ENCODE measurements at regions not wholly inside any gene's neighbourhood (a gene's known extent, or its start where the extent isn't known, plus 50 kb on each side); places are given as distances from the start of the nearest gene placed in this dataset.

DNA sequence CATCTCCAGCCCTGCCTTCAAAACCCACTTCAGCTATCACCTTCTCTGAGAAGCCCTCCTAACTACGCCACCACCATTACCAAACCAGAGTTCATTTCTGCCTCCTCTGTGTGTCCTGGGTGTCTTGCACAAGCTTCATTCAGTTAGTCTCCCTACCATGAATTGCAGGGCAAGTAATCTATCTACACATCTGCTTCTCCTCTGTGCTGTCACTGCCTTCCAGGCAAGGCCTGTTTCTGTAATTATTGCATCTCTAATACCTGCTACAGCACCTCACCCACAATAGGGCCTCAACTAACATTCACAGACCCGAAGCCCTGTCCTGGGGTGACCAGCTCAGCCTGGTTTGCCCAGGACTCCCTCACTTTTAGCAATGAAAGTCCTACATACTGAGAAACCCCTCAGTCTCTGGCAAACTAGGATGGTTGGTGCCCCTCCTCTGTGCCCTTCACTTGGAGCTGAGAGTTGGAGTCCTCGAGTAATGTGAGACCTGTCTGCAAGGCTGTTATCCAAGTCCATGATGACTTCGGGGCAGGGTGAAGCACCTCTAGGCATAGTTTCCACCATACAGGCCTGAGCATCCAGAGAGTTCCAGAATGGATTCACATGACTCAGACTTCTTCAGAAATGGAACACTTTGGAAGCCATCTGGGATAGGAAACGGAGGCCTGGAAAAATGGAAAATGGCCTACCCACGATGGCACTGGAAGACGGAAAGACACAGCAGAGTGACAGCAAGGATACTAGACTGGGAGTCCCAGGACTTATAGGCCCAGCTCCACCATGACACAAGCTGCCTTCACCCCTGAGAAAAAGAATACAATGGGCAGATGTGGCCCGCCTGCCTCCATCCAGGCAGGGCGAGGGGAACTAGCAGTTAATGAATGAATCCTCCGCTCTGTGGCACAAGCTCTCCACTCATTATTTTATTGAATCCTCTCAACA, 269.3 kb downstream of the BUD13 start:
- DNase-seq = no peak

DNA sequence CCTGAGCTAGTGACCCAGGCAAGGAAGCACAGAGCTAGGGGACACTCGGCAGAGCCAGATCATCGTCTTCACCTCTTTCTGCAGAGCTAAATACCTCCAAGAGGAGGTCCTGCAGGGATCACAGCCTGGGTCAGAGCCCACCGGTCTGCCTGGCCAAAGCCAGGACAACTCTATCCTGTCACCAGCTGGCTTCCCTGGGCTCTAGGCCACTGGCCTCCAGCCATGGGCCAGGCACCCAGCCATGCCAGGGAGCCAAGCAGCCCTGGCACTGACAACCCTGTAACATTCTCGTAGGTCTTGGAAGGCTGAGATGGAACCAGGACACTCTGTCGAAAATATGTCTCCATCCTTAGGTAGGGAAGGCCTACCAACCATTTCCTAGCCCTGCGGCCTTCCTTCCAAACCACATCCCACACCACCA, 270.1 kb downstream of the BUD13 start:
- DNase-seq = no peak

- no peak for DNase-seq
Observed at GRCh38 chr11:116501728-116502127, 271.1 kb downstream of the BUD13 start.

DNA sequence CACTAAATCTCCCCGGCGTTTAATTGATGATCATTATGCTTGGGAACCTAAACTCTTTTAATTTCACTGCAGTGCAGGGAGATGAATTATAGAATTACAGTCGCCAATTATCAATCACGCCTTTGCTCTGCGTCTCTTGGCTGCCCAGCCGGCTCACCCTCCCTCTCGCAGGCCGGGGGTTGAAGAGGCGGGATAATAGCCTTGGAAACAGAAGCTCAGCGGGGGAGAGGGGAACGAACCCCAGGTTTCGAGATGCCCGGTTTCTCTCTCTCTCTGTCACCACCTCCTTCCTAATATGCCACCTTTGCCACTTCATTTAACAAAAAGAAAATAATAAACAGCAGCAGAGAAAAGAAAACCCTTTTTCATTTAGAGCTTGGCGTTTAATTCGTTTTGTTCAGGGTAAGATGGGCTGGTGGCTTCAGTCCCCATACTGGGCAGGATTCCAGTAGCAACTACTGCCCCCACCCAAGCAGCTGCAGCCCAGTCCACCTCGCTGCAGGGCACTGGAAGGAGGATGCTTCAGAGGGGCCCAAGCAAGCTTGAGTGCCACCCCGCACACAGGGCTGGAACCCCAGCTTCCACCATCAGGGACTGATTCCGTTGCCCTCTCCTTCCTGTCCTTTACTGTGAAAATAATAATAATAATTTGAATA, 271.7 kb downstream of the BUD13 start:
- no peak for DNase-seq

- no peak for DNase-seq
Observed at GRCh38 chr11:116500026-116500946, 272.5 kb downstream of the BUD13 start.

- DNase-seq = peak; percentile 70
Observed at GRCh38 chr11:116499396-116500003, 273.3 kb downstream of the BUD13 start.

DNA sequence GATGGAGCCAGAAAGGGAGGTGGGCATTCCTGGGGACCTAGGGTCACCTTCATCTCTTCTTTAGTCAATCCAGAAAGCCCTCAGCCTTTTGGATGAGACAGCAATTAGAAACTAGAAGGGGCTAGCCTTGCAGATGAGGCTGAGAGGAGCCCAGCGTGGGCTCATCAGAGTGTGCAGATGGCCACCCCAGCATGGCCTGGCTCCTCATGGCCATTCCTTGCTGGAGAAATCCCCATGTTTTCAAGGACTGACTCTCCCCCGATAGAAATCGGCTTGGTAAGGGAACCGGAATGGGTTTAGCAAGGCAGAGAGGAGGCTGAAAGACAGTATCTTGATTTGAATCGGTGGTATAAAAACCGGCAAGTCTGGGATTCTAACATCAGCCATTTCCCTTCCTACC, 274.6 kb downstream of the BUD13 start:
- no peak for DNase-seq

- DNase-seq = no peak
Observed at GRCh38 chr11:116492600-116492999, 280.2 kb downstream of the BUD13 start.

DNA sequence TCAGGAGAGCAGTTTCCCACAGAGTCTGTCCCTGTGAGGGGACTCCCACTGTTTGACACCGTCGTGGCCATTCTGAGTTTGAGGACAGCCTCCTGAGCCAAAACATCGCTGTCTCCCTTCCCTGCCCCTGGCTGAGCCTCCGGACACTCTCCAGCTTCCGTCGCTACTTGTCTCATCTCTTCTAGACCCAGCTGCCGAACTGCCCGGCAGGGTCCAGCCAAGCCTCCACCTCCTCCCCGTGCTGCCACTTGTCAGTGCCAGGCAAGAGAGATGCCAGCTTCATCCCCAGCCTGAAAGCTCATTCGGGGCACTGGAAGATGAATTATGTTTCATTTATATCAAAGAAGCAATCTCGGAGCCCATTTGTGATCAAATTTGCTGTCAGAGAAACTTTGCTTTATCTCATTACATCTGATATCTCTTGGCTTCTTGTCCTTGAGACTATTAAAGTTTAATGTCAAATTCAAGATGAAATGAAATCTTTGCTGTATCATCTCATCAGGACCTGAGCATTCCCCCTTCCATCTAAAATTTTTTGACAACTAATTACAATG, 283.9 kb downstream of the BUD13 start:
- no peak for DNase-seq

GRCh38 chr11:116485425-116485824, 287.4 kb downstream of the BUD13 start:
- no peak for DNase-seq

DNA sequence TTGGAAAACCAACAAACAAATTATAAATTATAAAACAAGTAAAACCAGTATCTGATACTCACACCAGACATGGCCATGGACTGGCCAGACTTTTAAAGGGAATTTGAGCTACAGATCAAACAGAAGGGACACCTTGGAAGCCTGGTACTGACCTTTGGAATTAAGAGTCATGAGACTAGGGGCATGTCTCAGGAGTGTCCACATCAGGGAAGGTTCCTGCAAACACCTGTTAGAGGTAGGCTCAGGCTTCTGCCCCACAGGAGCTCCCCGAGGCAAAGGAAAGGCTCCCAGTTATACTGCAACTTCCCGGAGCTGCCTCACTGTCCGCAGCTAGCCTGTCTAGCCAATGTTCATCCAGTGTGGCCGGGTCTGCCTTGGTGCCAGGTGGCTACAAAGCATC, 290.1 kb downstream of the BUD13 start:
- DNase-seq = no peak

DNA sequence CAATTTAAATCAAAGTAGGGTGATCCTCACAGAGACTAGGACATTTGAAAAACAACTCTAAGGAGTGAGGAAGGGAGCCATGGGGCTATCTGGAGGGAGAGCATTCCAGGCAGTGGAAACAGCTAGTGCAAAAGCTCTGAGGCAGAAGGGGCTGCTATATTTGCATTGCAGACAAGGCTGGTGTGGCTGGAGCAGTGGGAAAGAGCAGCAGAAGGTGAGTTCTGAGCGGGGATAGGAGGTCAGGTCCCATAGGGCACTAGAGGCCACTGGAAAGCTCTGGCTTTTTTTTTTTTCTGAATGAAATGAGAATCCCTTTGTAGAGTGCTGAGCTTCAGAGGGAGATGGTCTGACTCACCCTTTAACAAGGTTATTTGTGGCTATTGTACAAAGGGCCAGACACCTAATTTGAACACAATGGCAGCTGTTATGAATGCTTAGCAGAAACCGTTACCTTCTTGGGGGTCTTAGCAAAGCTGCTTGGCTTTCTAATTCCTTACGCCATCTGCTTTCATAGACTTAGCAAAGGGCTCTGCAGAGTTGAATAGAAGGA, 291.6 kb downstream of the BUD13 start:
- DNase-seq = no peak

- no peak for DNase-seq
Observed at GRCh38 chr11:116478669-116479668, 293.8 kb downstream of the BUD13 start.

GRCh38 chr11:116478205-116478604, 294.6 kb downstream of the BUD13 start:
- no peak for DNase-seq

- DNase-seq = no peak
Observed at GRCh38 chr11:116473790-116474346, 298.9 kb downstream of the BUD13 start.

GRCh38 chr11:116473206-116473769, 299.5 kb downstream of the BUD13 start:
- no peak for DNase-seq

DNA sequence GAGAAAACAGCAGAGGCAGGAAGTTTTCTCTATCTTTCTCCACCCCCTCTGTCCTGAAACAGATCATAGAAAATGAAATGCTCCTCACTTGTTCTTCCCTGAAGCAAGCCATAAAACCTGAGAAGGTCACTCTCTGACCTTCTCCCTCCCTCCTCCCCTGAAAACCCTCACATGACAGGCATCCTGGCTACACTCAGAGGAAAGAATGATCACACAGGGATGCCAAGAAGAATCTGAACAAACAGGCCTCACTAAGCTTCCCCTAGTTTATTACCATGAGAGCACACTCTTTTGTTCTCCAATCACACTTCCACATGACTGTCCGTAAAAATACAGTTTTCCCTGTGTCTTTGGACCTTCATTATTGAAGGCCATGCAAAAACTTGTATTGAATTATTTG, 300.1 kb downstream of the BUD13 start:
- DNase-seq = no peak

GRCh38 chr11:116471608-116472256, 301.1 kb downstream of the BUD13 start:
- no peak for DNase-seq

GRCh38 chr11:116468699-116469098, 304.1 kb downstream of the BUD13 start:
- no peak for DNase-seq

Data from DMS153 (cell line).